HL-60 (cell line): ENCODE measurements at regions not wholly inside any gene's neighbourhood (a gene's known extent, or its start where the extent isn't known, plus 50 kb on each side); places are given as distances from the start of the nearest gene placed in this dataset.
"Not testable (repeated sequence)": the region's sequence is repeated elsewhere in the genome, so short reads cannot be mapped to it uniquely, and the experiment has no call there.

Source experiments
- DNase-seq, 2 experiments: peaks; one replicate each; pipeline ENCODE4 v3.0.0-alpha.2; 2010 to 2020; ENCODE audit warnings: low read depth in 1 of 2, low spot score in 1 of 2
- H3K27ac ChIP-seq: fragments of 250-450 bp; sonication (Bioruptor Pico); replicated peaks from 2 replicates; pipeline ENCODE4 v1.5.1; 2020; ENCODE audit warnings: mild to moderate bottlenecking, moderate library complexity
- H3K27me3 ChIP-seq: fragments of 250-450 bp; sonication (Bioruptor Pico); 2 replicates; pipeline ENCODE4 v1.5.1; 2021; ENCODE audit warnings: mild to moderate bottlenecking, moderate library complexity; ENCODE audit not compliant: insufficient read depth, poor library complexity, severe bottlenecking
- H3K4me3 ChIP-seq: replicated peaks from 2 replicates; pipeline ENCODE4 v1.5.1; 2011; ENCODE audit warnings: mild to moderate bottlenecking, control low read depth, low read length; ENCODE audit not compliant: insufficient read depth
- GABPA ChIP-seq: IDR thresholded peaks from 2 replicates; pipeline ENCODE4 v1.6.1; 2012; ENCODE audit warnings: low read depth
- POLR2AphosphoS5 ChIP-seq: IDR thresholded peaks from 2 replicates; pipeline ENCODE4 v1.6.1; 2012; ENCODE audit warnings: low read depth
- SPI1 ChIP-seq: IDR thresholded peaks from 2 replicates; pipeline ENCODE4 v1.6.1; 2012; ENCODE audit warnings: low read depth, mild to moderate bottlenecking, borderline replicate concordance
- TF ChIP-seq, protein P1 (sequence below): IDR thresholded peaks from 2 replicates; pipeline ENCODE4 v1.6.1; 2012; ENCODE audit warnings: low read depth; ENCODE audit not compliant: insufficient replicate concordance
- TF ChIP-seq, protein P2 (sequence below): IDR thresholded peaks from one replicate; pipeline ENCODE4 v1.5.1; 2011; ENCODE audit warnings: low read length, control low read depth, inconsistent platforms; ENCODE audit not compliant: insufficient read depth

DNA sequence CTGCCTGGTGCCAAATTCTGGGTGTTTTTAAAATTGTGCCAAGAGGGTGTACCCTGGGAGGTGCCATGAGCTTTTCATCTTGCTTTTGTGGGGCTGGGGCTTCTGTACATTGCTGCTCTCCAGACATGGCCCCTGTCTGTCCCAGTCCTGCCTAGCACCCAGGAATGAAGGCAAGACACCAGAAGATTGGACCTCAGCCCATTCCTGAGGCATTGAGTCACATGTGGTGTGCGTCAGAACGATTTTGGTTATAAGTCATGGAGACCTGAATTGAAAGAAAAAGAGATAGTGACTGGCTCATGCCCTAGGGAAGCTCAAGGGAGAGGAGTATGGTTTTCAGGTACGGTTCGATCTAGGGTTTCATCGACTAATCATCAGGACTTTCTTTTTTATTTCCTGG, 493.2 kb downstream of the TYW1 start:
- H3K27ac ChIP-seq = no peak overlapping the region
- TF ChIP-seq SPI1 = no peak
- TF ChIP-seq, protein P1, sequence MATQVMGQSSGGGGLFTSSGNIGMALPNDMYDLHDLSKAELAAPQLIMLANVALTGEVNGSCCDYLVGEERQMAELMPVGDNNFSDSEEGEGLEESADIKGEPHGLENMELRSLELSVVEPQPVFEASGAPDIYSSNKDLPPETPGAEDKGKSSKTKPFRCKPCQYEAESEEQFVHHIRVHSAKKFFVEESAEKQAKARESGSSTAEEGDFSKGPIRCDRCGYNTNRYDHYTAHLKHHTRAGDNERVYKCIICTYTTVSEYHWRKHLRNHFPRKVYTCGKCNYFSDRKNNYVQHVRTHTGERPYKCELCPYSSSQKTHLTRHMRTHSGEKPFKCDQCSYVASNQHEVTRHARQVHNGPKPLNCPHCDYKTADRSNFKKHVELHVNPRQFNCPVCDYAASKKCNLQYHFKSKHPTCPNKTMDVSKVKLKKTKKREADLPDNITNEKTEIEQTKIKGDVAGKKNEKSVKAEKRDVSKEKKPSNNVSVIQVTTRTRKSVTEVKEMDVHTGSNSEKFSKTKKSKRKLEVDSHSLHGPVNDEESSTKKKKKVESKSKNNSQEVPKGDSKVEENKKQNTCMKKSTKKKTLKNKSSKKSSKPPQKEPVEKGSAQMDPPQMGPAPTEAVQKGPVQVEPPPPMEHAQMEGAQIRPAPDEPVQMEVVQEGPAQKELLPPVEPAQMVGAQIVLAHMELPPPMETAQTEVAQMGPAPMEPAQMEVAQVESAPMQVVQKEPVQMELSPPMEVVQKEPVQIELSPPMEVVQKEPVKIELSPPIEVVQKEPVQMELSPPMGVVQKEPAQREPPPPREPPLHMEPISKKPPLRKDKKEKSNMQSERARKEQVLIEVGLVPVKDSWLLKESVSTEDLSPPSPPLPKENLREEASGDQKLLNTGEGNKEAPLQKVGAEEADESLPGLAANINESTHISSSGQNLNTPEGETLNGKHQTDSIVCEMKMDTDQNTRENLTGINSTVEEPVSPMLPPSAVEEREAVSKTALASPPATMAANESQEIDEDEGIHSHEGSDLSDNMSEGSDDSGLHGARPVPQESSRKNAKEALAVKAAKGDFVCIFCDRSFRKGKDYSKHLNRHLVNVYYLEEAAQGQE = no peak
- TF ChIP-seq POLR2AphosphoS5 = no peak
- TF ChIP-seq GABPA = no peak
- TF ChIP-seq, protein P2, sequence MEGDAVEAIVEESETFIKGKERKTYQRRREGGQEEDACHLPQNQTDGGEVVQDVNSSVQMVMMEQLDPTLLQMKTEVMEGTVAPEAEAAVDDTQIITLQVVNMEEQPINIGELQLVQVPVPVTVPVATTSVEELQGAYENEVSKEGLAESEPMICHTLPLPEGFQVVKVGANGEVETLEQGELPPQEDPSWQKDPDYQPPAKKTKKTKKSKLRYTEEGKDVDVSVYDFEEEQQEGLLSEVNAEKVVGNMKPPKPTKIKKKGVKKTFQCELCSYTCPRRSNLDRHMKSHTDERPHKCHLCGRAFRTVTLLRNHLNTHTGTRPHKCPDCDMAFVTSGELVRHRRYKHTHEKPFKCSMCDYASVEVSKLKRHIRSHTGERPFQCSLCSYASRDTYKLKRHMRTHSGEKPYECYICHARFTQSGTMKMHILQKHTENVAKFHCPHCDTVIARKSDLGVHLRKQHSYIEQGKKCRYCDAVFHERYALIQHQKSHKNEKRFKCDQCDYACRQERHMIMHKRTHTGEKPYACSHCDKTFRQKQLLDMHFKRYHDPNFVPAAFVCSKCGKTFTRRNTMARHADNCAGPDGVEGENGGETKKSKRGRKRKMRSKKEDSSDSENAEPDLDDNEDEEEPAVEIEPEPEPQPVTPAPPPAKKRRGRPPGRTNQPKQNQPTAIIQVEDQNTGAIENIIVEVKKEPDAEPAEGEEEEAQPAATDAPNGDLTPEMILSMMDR = no peak
- DNase-seq = no peak
- no peaks in the 10 kb centered on the region for H3K27me3 ChIP-seq
- H3K4me3 ChIP-seq = no peak overlapping the region

DNA sequence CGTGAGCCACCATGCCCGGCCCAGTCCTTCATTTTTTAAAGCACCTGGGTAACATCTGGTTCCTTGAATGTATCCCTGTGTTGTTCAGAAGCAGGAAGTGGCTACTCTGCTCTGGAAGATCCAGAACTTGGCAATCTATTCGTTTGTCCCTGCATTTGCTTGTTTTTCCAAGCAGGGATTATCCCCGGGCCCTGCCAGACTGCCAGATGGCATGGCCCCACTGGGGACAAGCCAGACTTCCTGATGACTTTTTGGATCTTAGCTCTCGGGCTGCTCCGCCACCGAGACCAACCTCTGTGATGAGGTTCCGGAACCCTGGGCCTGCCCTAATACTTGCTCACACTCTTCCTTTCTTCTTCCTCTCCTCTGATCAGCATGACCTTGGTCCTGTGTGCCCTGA, 496.7 kb downstream of the TYW1 start:
- H3K27ac ChIP-seq = no peak overlapping the region
- TF ChIP-seq SPI1 (no peak), GABPA (no peak), POLR2AphosphoS5 (no peak)
- TF ChIP-seq, protein P2 = no peak
- TF ChIP-seq, protein P1 = no peak
- no peak overlapping the region for H3K4me3 ChIP-seq
- no peak for DNase-seq
- no peaks in the 10 kb centered on the region for H3K27me3 ChIP-seq

DNA sequence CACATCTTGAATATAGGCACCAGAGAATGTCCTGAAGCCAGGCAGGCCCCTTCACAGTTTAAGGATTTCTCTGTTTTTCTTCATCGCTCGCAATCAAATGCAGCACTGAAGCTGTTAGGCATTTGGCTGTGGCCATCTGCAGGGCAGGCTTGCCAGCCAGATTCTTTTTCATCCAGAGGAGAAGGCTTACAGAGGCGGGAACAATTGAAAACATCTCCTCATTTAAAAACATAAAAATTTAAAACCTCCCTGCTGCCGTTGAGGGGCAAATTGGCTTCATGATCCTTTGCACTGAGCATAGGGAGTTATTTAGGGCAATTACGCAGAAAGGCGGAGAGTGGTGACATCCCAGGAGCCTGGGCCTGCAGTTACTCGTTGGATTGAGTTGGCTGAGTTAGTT, 500.0 kb downstream of the TYW1 start:
- Histone ChIP-seq H3K27me3 (no peaks in the 10 kb centered on the region), H3K27ac (no peak overlapping the region), H3K4me3 (no peak overlapping the region)
- TF ChIP-seq, protein P1 = no peak
- TF ChIP-seq, protein P2 = no peak
- TF ChIP-seq GABPA = no peak
- no peak for TF ChIP-seq POLR2AphosphoS5
- DNase-seq = no peak

DNA sequence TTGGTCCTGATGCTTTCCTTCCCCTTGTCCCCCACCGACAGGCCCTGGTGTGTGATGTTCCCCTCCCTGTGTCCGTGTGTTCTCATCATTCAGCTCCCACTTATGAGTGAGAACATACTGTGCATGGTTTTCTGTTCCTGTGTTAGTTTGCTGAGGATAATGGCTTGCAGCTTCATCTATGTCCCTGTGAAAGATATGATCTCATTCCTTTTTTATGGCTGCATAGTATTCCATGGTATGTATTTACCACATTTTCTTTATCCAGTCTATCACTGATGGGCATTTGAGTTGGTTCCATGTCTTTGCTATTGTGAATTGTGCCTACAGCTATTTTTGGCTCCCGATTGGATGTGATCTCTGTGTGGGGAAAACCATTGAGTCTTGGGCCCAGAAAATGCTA, 501.3 kb downstream of the TYW1 start:
- DNase-seq, H3K27ac ChIP-seq, H3K27me3 ChIP-seq, H3K4me3 ChIP-seq: not testable (repeated sequence)
